ENCODE measurements at regions not wholly inside any gene's neighbourhood (a gene's known extent, or its start where the extent isn't known, plus 50 kb on each side); places are given as distances from the start of the nearest gene placed in this dataset.
"Not testable (repeated sequence)": the region's sequence is repeated elsewhere in the genome, so short reads cannot be mapped to it uniquely, and the experiment has no call there.

DNA sequence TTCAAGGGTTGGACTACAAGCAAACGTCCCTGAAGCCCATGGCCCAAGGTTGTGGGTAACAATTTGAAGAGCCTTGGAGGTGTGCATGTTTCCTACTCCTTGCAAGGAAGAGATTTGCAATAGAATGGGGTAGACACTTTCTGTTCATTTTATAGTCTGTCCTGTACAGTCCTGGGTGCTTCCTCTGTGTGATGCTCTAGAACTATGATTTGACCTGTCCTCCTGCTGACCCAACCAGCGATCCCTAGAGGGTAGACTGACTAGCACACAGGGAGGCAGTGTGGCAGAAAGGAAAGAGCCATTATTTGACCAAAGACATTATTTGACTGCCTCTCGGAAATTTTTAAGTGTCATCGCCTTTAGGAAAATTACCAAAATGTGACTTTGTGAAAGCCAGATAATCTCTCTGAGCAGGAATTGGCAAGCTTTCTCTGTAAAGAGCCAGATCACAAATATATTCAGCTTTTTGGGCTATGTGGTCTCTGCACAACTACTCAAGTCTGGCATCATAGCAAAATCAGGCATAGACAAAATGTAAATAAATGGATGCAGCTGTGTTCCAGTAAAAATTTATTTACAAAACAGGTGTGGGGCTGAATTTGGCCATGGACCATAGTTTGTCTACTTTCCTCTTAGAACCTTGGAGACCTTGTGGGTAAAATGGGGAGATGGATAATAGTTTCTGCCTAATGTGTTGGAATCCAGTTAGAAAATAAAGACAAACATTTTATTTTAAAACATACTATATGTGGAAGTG, 106.8 kb downstream of the DMRT2 start:
- WGBS (ENCODE audit: insufficient coverage) = 73% methylated on average over 3 of the region's 4 CpGs
- peak; percentile 81 for DNase-seq
- no peak overlapping the region for H3K4me3 ChIP-seq (ENCODE audit: low read length)

DNA sequence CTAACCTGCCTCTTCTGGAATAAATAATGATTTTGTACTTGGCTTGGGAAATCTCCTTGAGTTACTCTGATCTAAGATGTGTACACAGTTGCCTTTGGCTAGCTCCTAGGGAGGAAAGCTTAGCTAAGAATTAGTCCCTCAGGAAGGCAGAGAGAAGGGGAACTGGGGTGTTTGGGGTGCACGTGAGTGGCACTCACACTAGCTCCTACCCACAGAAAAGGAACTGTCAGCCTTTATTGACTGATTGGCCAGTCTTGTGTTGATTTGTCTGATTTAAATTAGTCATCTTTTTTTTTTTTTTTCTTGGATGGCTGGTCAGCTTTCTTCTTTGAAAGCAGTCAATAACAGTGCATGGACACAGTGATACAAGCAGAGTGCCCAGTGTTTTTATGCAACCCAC, 107.7 kb downstream of the DMRT2 start:
- no CpG with 5 or more reads among the region's 1 CpG for WGBS (ENCODE audit: insufficient coverage)
- no peak overlapping the region for H3K4me3 ChIP-seq (ENCODE audit: low read length)
- no peaks in the 10 kb centered on the region for H3K4me1 ChIP-seq (ENCODE audit: control insufficient read depth, insufficient read depth, low read length)
- no peaks in the 10 kb centered on the region for H3K36me3 ChIP-seq (ENCODE audit: control insufficient read depth, insufficient read depth, low read length)
- peak overlapping the region; percentile 29 for H3K27ac ChIP-seq (ENCODE audit: low read length)
- no peaks in the 10 kb centered on the region for H3K9me3 ChIP-seq (replicated peaks; ENCODE audit: control insufficient read depth, low read depth, low read length)
- no peaks in the 10 kb centered on the region for H3K27me3 ChIP-seq (ENCODE audit: control insufficient read depth, insufficient read depth, low read length)
- no peak for DNase-seq

More for the DNA sequence above, 106.8 kb downstream of the DMRT2 start:
- no peaks in the 10 kb centered on the region for H3K27me3 ChIP-seq (ENCODE audit: control insufficient read depth, insufficient read depth, low read length)
- no peaks in the 10 kb centered on the region for H3K36me3 ChIP-seq (ENCODE audit: control insufficient read depth, insufficient read depth, low read length)
- H3K27ac ChIP-seq (ENCODE audit: low read length) = no peak overlapping the region
- no peaks in the 10 kb centered on the region for H3K9me3 ChIP-seq (replicated peaks; ENCODE audit: control insufficient read depth, low read depth, low read length)
- no peaks in the 10 kb centered on the region for H3K4me1 ChIP-seq (ENCODE audit: control insufficient read depth, insufficient read depth, low read length)

DNA sequence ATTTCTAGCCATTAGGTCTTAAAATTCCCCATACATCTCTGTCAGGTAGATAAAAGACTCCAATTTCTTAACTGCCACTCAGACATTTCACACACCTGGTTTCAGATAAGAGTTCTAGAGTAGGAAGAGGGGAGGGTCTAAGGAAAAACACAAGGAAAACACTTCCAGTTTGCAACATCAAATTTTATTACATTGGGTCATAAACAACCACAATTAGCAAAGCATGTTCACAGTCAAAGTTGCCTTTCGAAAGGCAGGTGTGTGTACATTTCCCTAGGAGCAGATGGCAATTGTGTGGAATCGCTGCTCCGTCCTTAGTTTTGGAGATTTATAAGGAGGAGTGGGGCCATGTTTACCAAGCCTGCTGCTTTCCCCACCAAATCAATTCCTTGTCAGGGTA, 120.8 kb downstream of the DMRT2 start:
- H3K36me3 ChIP-seq (ENCODE audit: control insufficient read depth, insufficient read depth, low read length) = no peaks in the 10 kb centered on the region
- DNase-seq = no peak
- H3K4me3 ChIP-seq (ENCODE audit: low read length) = no peak overlapping the region
- H3K27me3 ChIP-seq (ENCODE audit: control insufficient read depth, insufficient read depth, low read length) = no peaks in the 10 kb centered on the region
- H3K4me1 ChIP-seq (ENCODE audit: control insufficient read depth, insufficient read depth, low read length) = peaks cover 9% of the 10 kb centered on the region
- H3K9me3 ChIP-seq (replicated peaks; ENCODE audit: control insufficient read depth, low read depth, low read length) = peaks cover 11% of the 10 kb centered on the region
- no peak overlapping the region for H3K27ac ChIP-seq (ENCODE audit: low read length)
- no CpG with 5 or more reads among the region's 3 CpGs for WGBS (ENCODE audit: insufficient coverage)

DNA sequence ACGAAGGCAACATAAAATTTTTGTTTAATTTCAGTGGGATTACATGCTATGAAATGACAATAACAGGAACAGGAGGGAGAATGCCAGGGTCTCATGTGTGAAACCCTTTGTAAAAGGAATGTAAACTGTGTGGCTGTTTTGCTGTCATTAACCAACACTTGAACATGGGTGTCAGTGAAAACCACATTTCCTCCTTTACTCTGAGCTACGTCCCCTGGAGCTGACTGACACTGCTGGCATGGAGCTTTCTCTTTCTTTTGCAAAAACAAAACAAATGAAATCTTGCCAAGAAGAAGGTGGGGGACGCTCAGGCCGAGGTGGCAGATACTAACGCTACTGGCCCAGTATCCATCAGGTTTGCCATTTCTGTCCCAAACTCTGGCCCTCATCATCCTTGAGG, 121.4 kb downstream of the DMRT2 start:
- 86% methylated on average over 1 of the region's 5 CpGs for WGBS (ENCODE audit: insufficient coverage)
- Histone ChIP-seq H3K27ac (ENCODE audit: low read length) (no peak overlapping the region), H3K9me3 (replicated peaks; ENCODE audit: control insufficient read depth, low read depth, low read length) (peaks cover 11% of the 10 kb centered on the region), H3K4me3 (ENCODE audit: low read length) (no peak overlapping the region), H3K36me3 (ENCODE audit: control insufficient read depth, insufficient read depth, low read length) (no peaks in the 10 kb centered on the region), H3K4me1 (ENCODE audit: control insufficient read depth, insufficient read depth, low read length) (peaks cover 9% of the 10 kb centered on the region), H3K27me3 (ENCODE audit: control insufficient read depth, insufficient read depth, low read length) (no peaks in the 10 kb centered on the region)
- DNase-seq = no peak

DNA sequence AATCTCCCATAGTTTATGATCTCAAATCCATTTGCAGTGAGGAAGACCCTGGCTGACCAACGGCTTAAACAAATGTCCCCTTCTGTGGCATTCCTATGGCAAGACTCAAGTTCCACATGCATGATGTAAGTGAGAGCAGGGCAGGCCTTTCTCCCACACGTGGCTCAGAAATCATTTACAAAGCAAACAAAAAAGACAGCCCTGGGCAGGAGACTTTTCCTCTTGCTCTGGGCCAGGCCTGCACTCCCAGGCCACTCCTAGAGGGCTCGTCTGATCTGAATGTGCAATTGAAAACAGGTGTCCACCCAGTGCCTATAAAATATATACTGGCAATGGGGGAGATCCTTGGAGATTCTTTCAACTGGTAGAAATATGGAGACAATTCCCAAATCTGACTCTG, 123.1 kb downstream of the DMRT2 start:
- no peak overlapping the region for H3K27ac ChIP-seq (ENCODE audit: low read length)
- WGBS (ENCODE audit: insufficient coverage) = no CpG with 5 or more reads among the region's 3 CpGs
- peaks cover 9% of the 10 kb centered on the region for H3K4me1 ChIP-seq (ENCODE audit: control insufficient read depth, insufficient read depth, low read length)
- no peaks in the 10 kb centered on the region for H3K36me3 ChIP-seq (ENCODE audit: control insufficient read depth, insufficient read depth, low read length)
- no peak overlapping the region for H3K4me3 ChIP-seq (ENCODE audit: low read length)
- no peaks in the 10 kb centered on the region for H3K27me3 ChIP-seq (ENCODE audit: control insufficient read depth, insufficient read depth, low read length)
- peaks cover 8% of the 10 kb centered on the region for H3K9me3 ChIP-seq (replicated peaks; ENCODE audit: control insufficient read depth, low read depth, low read length)
- DNase-seq = peak; percentile 23

DNA sequence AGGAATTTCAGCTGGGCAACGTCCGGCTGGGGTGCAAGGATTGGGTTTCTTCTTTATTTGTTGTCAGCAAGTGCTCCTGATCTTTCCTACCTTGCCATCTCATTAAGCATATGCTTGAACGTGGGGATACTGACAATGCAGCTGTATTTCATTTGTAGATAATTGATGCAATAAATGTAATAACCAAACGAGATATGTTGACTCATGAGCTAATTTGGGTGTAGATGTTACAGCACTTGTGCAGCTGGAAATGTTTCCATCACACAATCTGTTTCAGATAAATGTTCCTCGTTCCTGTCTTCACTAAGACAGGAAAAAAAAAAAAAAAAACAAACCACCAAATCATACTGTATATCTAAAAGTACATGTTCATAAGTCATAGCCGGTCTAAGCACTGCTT, 123.8 kb downstream of the DMRT2 start:
- no peak overlapping the region for H3K4me3 ChIP-seq (ENCODE audit: low read length)
- DNase-seq = peak; percentile 89
- no peaks in the 10 kb centered on the region for H3K27me3 ChIP-seq (ENCODE audit: control insufficient read depth, insufficient read depth, low read length)
- no peaks in the 10 kb centered on the region for H3K36me3 ChIP-seq (ENCODE audit: control insufficient read depth, insufficient read depth, low read length)
- peaks cover 3% of the 10 kb centered on the region for H3K9me3 ChIP-seq (replicated peaks; ENCODE audit: control insufficient read depth, low read depth, low read length)
- H3K4me1 ChIP-seq (ENCODE audit: control insufficient read depth, insufficient read depth, low read length) = peaks cover 9% of the 10 kb centered on the region
- peak overlapping the region; percentile 42 for H3K27ac ChIP-seq (ENCODE audit: low read length)
- WGBS (ENCODE audit: insufficient coverage) = no CpG with 5 or more reads among the region's 6 CpGs

DNA sequence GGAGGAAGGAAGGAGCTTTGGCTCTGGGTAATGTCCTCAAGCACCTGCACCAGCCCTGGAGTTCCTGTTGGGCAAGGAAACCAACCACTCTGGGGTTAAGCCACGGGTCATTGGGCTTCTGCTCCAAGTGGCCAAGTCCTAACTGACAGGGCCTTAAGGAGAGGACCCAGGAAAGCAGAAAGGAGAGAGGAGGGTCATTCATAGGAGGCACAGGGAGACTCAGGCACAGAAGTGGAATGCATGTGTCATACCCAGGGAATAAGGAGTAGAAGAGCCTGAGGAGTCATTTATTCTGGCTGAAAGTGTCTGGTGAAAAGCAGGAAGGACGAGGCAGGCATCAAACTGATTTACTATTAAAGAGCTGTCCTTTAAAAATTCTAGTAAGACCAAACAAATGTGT, 129.2 kb downstream of the DMRT2 start:
- no peaks in the 10 kb centered on the region for H3K4me1 ChIP-seq (ENCODE audit: control insufficient read depth, insufficient read depth, low read length)
- no peaks in the 10 kb centered on the region for H3K9me3 ChIP-seq (replicated peaks; ENCODE audit: control insufficient read depth, low read depth, low read length)
- H3K4me3 ChIP-seq (ENCODE audit: low read length) = no peak overlapping the region
- no peaks in the 10 kb centered on the region for H3K27me3 ChIP-seq (ENCODE audit: control insufficient read depth, insufficient read depth, low read length)
- DNase-seq = no peak
- H3K27ac ChIP-seq (ENCODE audit: low read length) = no peak overlapping the region
- WGBS (ENCODE audit: insufficient coverage) = 64% methylated on average over 1 of the region's 2 CpGs
- no peaks in the 10 kb centered on the region for H3K36me3 ChIP-seq (ENCODE audit: control insufficient read depth, insufficient read depth, low read length)

DNA sequence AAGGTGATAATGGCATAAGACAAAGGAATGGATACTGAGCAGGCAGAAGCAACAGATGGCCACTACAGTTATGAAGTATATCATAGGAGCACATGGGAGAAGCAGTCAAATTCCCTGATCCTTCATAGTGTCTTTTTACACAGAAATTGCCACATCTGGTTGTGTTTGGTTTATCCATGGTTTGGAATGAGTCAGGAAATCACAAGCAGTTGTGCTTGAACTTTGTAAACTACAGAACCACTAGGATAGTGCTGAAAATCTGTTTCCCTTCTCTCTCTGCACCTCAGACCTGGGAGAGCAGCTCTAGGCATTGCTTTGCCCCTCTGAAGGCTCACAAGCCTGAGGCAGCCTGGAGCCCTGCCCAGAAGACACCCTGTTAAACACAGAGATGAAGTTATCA, 134.0 kb downstream of the DMRT2 start:
- no peak for DNase-seq
- H3K4me3 ChIP-seq (ENCODE audit: low read length) = no peak overlapping the region
- peaks cover 5% of the 10 kb centered on the region for H3K9me3 ChIP-seq (replicated peaks; ENCODE audit: control insufficient read depth, low read depth, low read length)
- H3K27me3 ChIP-seq (ENCODE audit: control insufficient read depth, insufficient read depth, low read length) = no peaks in the 10 kb centered on the region
- H3K36me3 ChIP-seq (ENCODE audit: control insufficient read depth, insufficient read depth, low read length) = no peaks in the 10 kb centered on the region
- no peak overlapping the region for H3K27ac ChIP-seq (ENCODE audit: low read length)
- no peaks in the 10 kb centered on the region for H3K4me1 ChIP-seq (ENCODE audit: control insufficient read depth, insufficient read depth, low read length)

DNA sequence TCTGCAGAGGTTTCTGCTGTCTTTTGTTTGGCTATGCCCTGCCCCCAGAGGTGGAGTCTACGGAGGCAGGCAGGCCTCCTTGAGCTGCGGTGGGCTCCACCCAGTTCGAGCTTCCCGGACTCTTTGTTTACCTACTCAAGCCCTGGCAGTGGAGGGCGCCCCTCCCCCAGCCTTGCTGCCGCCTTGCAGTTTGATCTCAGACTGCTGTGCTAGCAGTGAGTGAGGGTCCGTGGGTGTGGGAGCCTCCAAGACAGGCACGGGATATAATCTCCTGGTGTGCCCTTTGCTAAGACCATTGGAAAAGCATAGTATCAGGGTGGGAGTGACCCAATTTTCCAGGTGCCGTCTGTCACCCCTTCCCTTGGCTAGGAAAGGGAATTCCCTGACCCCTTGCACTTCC, 137.0 kb downstream of the DMRT2 start:
- H3K36me3 ChIP-seq (ENCODE audit: control insufficient read depth, insufficient read depth, low read length); H3K9me3 ChIP-seq (replicated peaks; ENCODE audit: control insufficient read depth, low read depth, low read length); H3K27me3 ChIP-seq (ENCODE audit: control insufficient read depth, insufficient read depth, low read length); H3K27ac ChIP-seq (ENCODE audit: low read length); H3K4me3 ChIP-seq (ENCODE audit: low read length); DNase-seq; H3K4me1 ChIP-seq (ENCODE audit: control insufficient read depth, insufficient read depth, low read length): not testable (repeated sequence)
- no CpG with 5 or more reads among the region's 9 CpGs for WGBS (ENCODE audit: insufficient coverage)

DNA sequence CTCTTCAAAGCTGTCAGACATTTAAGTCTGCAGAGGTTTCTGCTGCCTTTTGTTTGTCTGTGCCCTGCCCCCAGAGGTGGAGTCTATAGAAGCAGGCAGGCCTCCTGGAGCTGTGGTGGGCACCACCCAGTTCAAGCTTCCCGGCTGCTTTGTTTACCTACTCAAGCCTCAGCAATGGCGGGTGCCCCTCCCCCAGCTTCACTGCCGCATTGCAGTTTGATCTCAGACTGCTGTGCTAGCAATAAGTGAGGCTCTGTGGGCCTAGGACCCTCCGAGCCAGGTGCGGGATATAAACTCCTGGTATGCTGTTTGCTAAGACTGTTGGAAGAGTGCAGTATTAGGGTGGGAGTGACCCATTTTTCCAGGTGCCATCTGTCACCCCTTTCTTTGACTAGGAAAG, 145.5 kb downstream of the DMRT2 start:
- not testable (repeated sequence) for H3K36me3 ChIP-seq (ENCODE audit: control insufficient read depth, insufficient read depth, low read length); H3K9me3 ChIP-seq (replicated peaks; ENCODE audit: control insufficient read depth, low read depth, low read length); H3K4me1 ChIP-seq (ENCODE audit: control insufficient read depth, insufficient read depth, low read length); H3K27ac ChIP-seq (ENCODE audit: low read length); H3K4me3 ChIP-seq (ENCODE audit: low read length); DNase-seq; H3K27me3 ChIP-seq (ENCODE audit: control insufficient read depth, insufficient read depth, low read length)
- 73% methylated on average over 2 of the region's 5 CpGs for WGBS (ENCODE audit: insufficient coverage)

DNA sequence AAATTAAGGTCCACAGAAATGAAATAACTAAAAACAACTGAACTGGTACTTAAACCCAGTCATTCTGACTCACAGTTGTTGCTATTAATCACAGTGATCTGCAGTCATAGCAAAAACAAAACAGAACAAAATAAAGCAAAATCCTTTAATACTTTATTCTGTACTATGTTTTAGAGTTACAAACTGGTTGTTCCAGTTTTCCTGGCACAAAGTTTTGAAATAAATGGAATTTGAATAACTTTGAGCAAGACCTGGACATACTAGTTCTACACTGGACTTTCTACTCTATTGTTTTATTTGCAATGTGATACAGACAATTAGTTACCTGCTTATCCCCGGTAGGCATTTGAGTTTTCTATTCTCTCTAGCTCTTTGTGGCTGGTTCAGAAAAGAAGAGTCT, 147.9 kb downstream of the DMRT2 start:
- H3K27me3 ChIP-seq (ENCODE audit: control insufficient read depth, insufficient read depth, low read length) = no peaks in the 10 kb centered on the region
- no peaks in the 10 kb centered on the region for H3K9me3 ChIP-seq (replicated peaks; ENCODE audit: control insufficient read depth, low read depth, low read length)
- peaks cover 9% of the 10 kb centered on the region for H3K4me1 ChIP-seq (ENCODE audit: control insufficient read depth, insufficient read depth, low read length)
- H3K27ac ChIP-seq (ENCODE audit: low read length) = no peak overlapping the region
- no peak overlapping the region for H3K4me3 ChIP-seq (ENCODE audit: low read length)
- WGBS (ENCODE audit: insufficient coverage) = no CpG with 5 or more reads among the region's 1 CpG
- H3K36me3 ChIP-seq (ENCODE audit: control insufficient read depth, insufficient read depth, low read length) = no peaks in the 10 kb centered on the region
- peak; percentile 36 for DNase-seq
